ENCODE measurements at regions not wholly inside any gene's neighbourhood (a gene's known extent, or its start where the extent isn't known, plus 50 kb on each side); places are given as distances from the start of the nearest gene placed in this dataset.

DNA sequence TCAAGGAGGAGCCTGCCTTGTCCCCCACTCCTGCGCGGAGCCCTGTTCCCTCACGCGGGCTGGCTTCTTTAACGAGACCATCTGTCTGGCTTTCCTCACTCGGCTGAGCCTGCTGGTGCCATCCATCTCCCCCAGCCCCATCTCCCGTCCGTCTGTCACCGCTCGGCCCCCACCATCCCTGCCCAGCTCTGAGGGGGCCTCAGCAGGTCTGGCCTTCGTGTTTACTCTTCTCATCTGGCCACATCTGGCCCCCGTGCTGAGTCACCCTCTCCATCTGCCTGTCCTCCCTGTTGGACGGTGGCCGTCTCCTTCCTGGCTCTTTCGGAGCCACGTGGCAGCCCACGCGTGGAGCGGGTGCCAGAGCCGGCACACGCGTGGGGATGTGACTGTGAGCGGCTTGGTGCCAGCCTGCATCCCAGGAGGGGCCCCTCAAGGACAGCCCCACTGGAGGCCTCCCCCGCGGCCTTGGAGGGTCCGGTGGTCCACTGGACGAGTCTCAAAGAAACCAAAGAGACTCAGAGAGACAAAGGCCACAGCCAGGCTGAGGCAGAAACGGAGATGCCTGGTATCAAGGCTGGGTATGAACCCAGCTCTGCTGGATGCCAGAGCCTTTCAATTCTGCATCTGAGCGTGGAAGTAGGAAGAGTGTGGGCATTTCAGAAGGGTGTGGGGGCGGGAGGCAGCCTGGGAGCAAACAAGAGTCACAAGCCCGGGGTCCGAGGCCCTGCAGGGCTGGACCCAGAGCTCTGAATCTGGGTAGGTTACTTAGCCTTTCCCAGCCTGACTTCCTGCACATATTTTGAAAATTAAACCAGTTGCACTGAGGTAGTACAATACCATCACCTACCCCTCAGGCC, 76.7 kb upstream of the UNC5A start:
- peak in 2 of 56 donors; percentile 27 to 28 for DNase-seq

- no peak for DNase-seq
These were observed 75.5 kb upstream of the UNC5A start for GRCh38 chr5:176734756-176735342.

DNA sequence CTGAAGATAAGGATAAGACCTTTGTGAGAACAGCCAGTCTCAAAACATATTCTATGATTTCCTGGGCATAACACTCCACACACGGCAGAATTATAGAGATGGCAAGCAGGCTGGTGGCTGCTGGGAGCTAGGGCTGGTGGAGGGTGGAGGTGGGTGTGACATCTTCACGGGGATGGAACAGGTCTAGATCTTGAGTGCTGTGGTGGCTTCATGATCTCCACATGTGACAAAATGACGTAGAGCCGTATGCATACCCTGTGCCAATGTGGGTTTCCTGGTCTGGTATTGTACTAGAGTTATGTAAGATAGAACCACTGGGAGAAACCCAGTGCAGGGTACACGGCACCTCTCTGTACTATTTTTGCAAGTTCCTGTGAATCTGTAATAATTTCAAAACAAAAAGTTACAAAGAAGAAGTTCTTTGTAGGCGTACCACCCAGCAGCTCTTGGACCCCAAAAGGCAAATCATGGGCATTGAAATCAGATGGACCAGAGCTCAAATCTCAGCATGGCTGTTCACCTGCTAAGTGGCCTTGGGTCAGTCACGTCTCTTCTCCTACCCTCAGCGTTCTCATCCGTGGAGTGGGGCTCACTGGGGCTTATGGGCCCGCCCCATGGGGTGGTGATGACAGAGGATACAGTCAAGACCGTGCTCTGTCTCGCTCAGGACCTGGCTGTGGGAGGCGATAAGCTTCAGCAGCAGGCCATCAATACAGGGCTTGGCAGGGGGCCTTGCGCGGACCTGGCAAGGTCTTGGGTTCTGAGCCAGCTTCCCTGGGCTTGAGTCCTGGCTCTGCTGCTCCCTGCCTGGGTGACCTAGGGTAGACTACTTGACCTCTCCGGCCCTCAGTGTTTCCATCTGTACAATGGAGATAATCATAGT, 74.7 kb upstream of the UNC5A start:
- DNase-seq: no peak

- no peak for DNase-seq
These were observed 73.9 kb upstream of the UNC5A start for GRCh38 chr5:176736301-176736930.

- no peak for DNase-seq
These were observed 73.2 kb upstream of the UNC5A start for GRCh38 chr5:176736931-176737745.

DNA sequence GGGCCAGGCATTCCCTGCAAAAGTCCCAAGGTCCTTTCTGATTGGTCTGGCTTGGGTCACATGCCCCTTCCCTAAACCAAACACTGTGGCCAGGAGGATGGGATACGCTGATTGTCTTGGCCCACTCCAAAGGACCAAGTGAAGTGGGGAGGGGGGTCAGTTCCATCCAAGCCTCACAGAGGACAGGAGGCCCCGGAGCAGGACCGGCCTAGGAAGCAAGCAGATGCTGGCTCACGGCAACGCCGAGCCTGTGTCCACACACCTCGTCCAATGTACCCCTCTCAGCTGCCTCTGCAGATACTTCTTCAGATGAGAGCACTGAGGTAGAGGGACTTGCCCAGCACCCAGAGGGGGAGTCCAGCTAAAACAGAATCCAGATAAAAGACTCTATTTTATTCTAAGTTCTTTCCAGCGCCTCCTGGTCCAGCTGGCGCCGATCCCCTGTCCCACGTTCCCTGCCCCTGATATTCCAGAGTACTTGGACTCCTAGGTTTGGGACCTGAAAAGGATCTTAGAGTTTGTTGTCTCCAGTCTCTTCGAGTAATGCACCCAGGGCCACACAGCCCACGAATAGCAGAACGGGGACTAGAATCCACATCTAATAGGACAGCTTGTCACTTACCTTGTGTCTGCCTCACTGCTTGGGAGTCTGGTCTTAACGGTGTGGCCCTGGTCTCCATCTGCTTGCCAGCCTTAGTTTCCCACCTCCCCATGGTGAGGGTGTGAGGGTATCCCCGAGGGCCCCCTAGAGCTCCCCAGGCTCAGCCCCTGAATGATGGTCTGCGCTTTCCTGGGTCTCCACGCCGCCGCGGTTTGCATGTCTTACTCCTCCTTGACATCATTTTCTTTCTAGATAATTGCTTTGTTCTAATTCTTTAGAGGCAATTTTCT, 72.4 kb upstream of the UNC5A start:
- no peak for DNase-seq

DNA sequence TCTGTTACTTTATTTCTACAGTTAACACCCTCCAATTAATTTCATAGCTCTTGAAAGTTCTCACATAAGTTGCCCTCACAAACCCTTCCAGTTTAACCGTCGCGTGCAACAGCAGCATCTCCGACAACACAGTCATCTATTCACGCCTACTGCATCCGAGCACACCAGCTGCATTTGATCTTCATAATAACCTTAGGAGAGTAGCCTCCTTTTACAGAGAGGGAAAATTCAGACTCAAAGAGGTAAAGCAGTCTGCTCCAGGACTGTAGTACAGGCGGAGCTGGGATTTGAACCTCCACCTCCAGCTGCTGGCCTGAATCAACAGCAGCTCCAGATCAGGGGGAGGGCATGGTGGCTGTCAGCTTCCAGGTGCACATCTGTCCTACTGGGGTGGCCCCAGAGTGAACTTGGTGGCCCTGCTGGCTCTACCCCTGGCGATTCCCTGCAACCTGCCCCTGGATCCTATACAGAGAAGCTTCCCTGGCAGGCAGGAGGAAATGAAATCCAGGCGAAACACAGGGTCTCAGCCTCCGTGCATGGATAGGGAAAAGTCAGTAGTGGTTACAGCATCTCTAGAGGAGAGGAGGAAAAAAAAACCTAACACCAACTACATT, 71.6 kb upstream of the UNC5A start:
- DNase-seq: no peak

GRCh38 chr5:176739461-176740051, 70.8 kb upstream of the UNC5A start:
- peak in 2 of 56 donors; percentile 19 to 48 for DNase-seq

- DNase-seq: no peak
These were observed 70.1 kb upstream of the UNC5A start for GRCh38 chr5:176740131-176740701.

- DNase-seq: no peak
These were observed 69.5 kb upstream of the UNC5A start for GRCh38 chr5:176740702-176741496.

GRCh38 chr5:176741561-176742211, 68.7 kb upstream of the UNC5A start:
- no peak for DNase-seq

- DNase-seq: no peak
These were observed 67.9 kb upstream of the UNC5A start for GRCh38 chr5:176742246-176743105.

- peak in 10 of 56 donors; percentile 28 to 60 (median 38) for DNase-seq
These were observed 67.1 kb upstream of the UNC5A start for GRCh38 chr5:176743136-176743861.

- peak in 6 of 56 donors; percentile 12 to 32 (median 20) for DNase-seq
These were observed 66.3 kb upstream of the UNC5A start for GRCh38 chr5:176743868-176744583.
